SK-N-SH treated with all-trans-retinoic acid at 6 μM for 48 hours (cell line): ENCODE measurements at regions not wholly inside any gene's neighbourhood (a gene's known extent, or its start where the extent isn't known, plus 50 kb on each side); places are given as distances from the start of the nearest gene placed in this dataset.

Source experiments
- CREB5 ChIP-seq: fragments of 250-450 bp; sonication (Bioruptor Pico); IDR thresholded peaks from 2 replicates; pipeline ENCODE4 v1.5.1; 2020; ENCODE audit warnings: low read depth, mild to moderate bottlenecking, moderate library complexity
- GLIS3 ChIP-seq: fragments of 250-450 bp; sonication (Bioruptor Pico); IDR thresholded peaks from 2 replicates; pipeline ENCODE4 v1.5.0; 2020; ENCODE audit warnings: mild to moderate bottlenecking, moderate library complexity
- ISL1 ChIP-seq: fragments of 250-450 bp; sonication (Bioruptor Pico); IDR thresholded peaks from 2 replicates; pipeline ENCODE4 v2.1.2; 2022; ENCODE audit warnings: mild to moderate bottlenecking, moderate library complexity
- RARB ChIP-seq: fragments of 250-450 bp; sonication (Bioruptor Pico); IDR thresholded peaks from 2 replicates; pipeline ENCODE4 v1.8.0; 2021; ENCODE audit warnings: mild to moderate bottlenecking, moderate library complexity
- TCF4 ChIP-seq: fragments of 250-450 bp; sonication (Bioruptor Pico); IDR thresholded peaks from 2 replicates; pipeline ENCODE4 v1.8.0; 2021; ENCODE audit warnings: mild to moderate bottlenecking, moderate library complexity, borderline replicate concordance
- ZFP3 ChIP-seq: fragments of 250-450 bp; sonication (Bioruptor Pico); IDR thresholded peaks from 2 replicates; pipeline ENCODE4 v1.5.0; 2020; ENCODE audit warnings: mild to moderate bottlenecking, moderate library complexity
- ZNF70 ChIP-seq: fragments of 450-650 bp; formaldehyde crosslinking; IDR thresholded peaks from 2 replicates; pipeline ENCODE4 v1.5.0; 2020; ENCODE audit warnings: mild to moderate bottlenecking, moderate library complexity
- TF ChIP-seq, protein P1 (sequence below): fragments of 250-450 bp; sonication (Bioruptor Pico); IDR thresholded peaks from 2 replicates; pipeline ENCODE4 v1.8.0; 2021; ENCODE audit warnings: low read depth, mild to moderate bottlenecking, moderate library complexity, borderline replicate concordance

GRCh38 chr10:111275091-111275490 is 198.3 kb downstream of the ADRA2A start:
- TF ChIP-seq TCF4 (no peak), RARB (CRISPR knock-in tag) (no peak), CREB5 (CRISPR knock-in tag) (no peak), ZFP3 (CRISPR knock-in tag) (no peak), GLIS3 (CRISPR knock-in tag) (no peak), ZNF70 (CRISPR knock-in tag) (no peak), ISL1 (CRISPR knock-in tag) (no peak)
- TF ChIP-seq, protein P1, sequence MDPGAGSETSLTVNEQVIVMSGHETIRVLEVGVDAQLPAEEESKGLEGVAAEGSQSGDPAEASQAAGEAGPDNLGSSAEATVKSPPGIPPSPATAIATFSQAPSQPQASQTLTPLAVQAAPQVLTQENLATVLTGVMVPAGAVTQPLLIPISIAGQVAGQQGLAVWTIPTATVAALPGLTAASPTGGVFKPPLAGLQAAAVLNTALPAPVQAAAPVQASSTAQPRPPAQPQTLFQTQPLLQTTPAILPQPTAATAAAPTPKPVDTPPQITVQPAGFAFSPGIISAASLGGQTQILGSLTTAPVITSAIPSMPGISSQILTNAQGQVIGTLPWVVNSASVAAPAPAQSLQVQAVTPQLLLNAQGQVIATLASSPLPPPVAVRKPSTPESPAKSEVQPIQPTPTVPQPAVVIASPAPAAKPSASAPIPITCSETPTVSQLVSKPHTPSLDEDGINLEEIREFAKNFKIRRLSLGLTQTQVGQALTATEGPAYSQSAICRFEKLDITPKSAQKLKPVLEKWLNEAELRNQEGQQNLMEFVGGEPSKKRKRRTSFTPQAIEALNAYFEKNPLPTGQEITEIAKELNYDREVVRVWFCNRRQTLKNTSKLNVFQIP (CRISPR knock-in tag): no peak
